ENCODE measurements at regions not wholly inside any gene's neighbourhood (a gene's known extent, or its start where the extent isn't known, plus 50 kb on each side); places are given as distances from the start of the nearest gene placed in this dataset.

GRCh38 chrX:80293354-80293753 is 126.9 kb upstream of the TENT5D start:
- no peak overlapping the region for H3K9ac ChIP-seq (ENCODE audit: insufficient read depth, low read length, poor library complexity, severe bottlenecking)
- no peak overlapping the region for H2AFZ ChIP-seq (ENCODE audit: insufficient read depth, low read depth, low read length, poor library complexity, severe bottlenecking)
- TF ChIP-seq CTCF (IDR thresholded peaks at IDR 0.05): no peak
- H3K27ac ChIP-seq (ENCODE audit: low read depth in 1 of 2, low read length in 2 of 2): no peak overlapping the region
- DNase-seq: no peak
- H3K4me3 ChIP-seq (replicated peaks in 1 of 3; ENCODE audit: low read depth in 2 of 3, low read length in 3 of 3): no peak overlapping the region
- no peak overlapping the region for H3K4me2 ChIP-seq (replicated peaks; ENCODE audit: extremely low read depth, low read length, poor library complexity, severe bottlenecking)
- H3K27ac Mint-ChIP-seq: no peak overlapping the region
- H3K9me3 ChIP-seq (replicated peaks in 1 of 2; ENCODE audit: control insufficient read depth in 1 of 2, insufficient read depth in 1 of 2, low read length in 2 of 2): no peaks in the 10 kb centered on the region
- H3K4me1 ChIP-seq (ENCODE audit: control insufficient read depth in 1 of 2, insufficient read depth in 2 of 2, low read length in 2 of 2): no peaks in the 10 kb centered on the region
- H3K4me3 Mint-ChIP-seq: no peak overlapping the region
- H3K9me3 Mint-ChIP-seq: peaks cover 0 to 4% (median 2%) of the 10 kb centered on the region in 7 donors
- peaks cover 0 to 1% (median 0%) of the 10 kb centered on the region in 3 donors for H3K27me3 Mint-ChIP-seq (ENCODE audit: low read depth in 3 of 3)
- no peaks in the 10 kb centered on the region for H3K36me3 ChIP-seq (replicated peaks in 1 of 2; ENCODE audit: control insufficient read depth in 1 of 2, insufficient read depth in 2 of 2, low read length in 2 of 2)
- H3K4me1 Mint-ChIP-seq: no peaks in the 10 kb centered on the region
- intact Hi-C loops (cut with micrococcal nuclease): no loop called here
- no peaks in the 10 kb centered on the region for H3K27me3 ChIP-seq (ENCODE audit: control insufficient read depth in 2 of 2, insufficient read depth in 2 of 2, low read length in 2 of 2)
- H4K20me1 ChIP-seq (ENCODE audit: insufficient read depth, low read length): no peaks in the 10 kb centered on the region
- H3K79me2 ChIP-seq (ENCODE audit: insufficient read depth, low read length): no peaks in the 10 kb centered on the region
- H3K36me3 Mint-ChIP-seq: no peaks in the 10 kb centered on the region
- 100% methylated on average over 1 of the region's 1 CpG for WGBS (ENCODE audit: insufficient coverage)

GRCh38 chrX:80306007-80306406 is 114.2 kb upstream of the TENT5D start:
- Mint-ChIP-seq H3K36me3 (no peaks in the 10 kb centered on the region), H3K4me1 (no peaks in the 10 kb centered on the region), H3K27me3 (ENCODE audit: low read depth in 3 of 3) (no peaks in the 10 kb centered on the region), H3K27ac (no peak overlapping the region), H3K4me3 (no peak overlapping the region), H3K9me3 (peaks cover 0 to 16% (median 5%) of the 10 kb centered on the region in 7 donors)
- Histone ChIP-seq H2AFZ (ENCODE audit: insufficient read depth, low read depth, low read length, poor library complexity, severe bottlenecking) (no peak overlapping the region), H3K9me3 (replicated peaks in 1 of 2; ENCODE audit: control insufficient read depth in 1 of 2, insufficient read depth in 1 of 2, low read length in 2 of 2) (peaks cover 10 to 18% of the 10 kb centered on the region in 2 donors), H3K4me1 (ENCODE audit: control insufficient read depth in 1 of 2, insufficient read depth in 2 of 2, low read length in 2 of 2) (no peaks in the 10 kb centered on the region), H3K27me3 (ENCODE audit: control insufficient read depth in 2 of 2, insufficient read depth in 2 of 2, low read length in 2 of 2) (no peaks in the 10 kb centered on the region), H4K20me1 (ENCODE audit: insufficient read depth, low read length) (no peaks in the 10 kb centered on the region), H3K4me2 (replicated peaks; ENCODE audit: extremely low read depth, low read length, poor library complexity, severe bottlenecking) (no peak overlapping the region), H3K4me3 (replicated peaks in 1 of 3; ENCODE audit: low read depth in 2 of 3, low read length in 3 of 3) (no peak overlapping the region), H3K36me3 (replicated peaks in 1 of 2; ENCODE audit: control insufficient read depth in 1 of 2, insufficient read depth in 2 of 2, low read length in 2 of 2) (no peaks in the 10 kb centered on the region), H3K79me2 (ENCODE audit: insufficient read depth, low read length) (no peaks in the 10 kb centered on the region), H3K27ac (ENCODE audit: low read depth in 1 of 2, low read length in 2 of 2) (no peak overlapping the region), H3K9ac (ENCODE audit: insufficient read depth, low read length, poor library complexity, severe bottlenecking) (no peak overlapping the region)
- intact Hi-C loops (cut with micrococcal nuclease): loop anchor here in 1 of 2 donors (10.0 kb wide), 1 partner anchor 61 kb away; no protein-coding TSS in a partner anchor
- WGBS (ENCODE audit: insufficient coverage): 100% methylated on average over 1 of the region's 1 CpG
- TF ChIP-seq CTCF (IDR thresholded peaks at IDR 0.05): no peak
- no peak for DNase-seq
